K562 (cell line): ENCODE measurements at regions not wholly inside any gene's neighbourhood (a gene's known extent, or its start where the extent isn't known, plus 50 kb on each side); places are given as distances from the start of the nearest gene placed in this dataset.

ENCODE experiments used
- ATF1 ChIP-seq, 2 experiments: fragments of 450-650 bp in 1 of 2; IDR thresholded peaks; 2 replicates each; pipeline ENCODE4 v1.6.1; 2016; ENCODE audit warnings: missing compliant biosample characterization in 1 of 2, missing genetic modification characterization in 1 of 2
- BMI1 ChIP-seq: fragments of 150-350 bp; IDR thresholded peaks from 2 replicates; pipeline ENCODE4 v1.6.1; 2014; ENCODE audit warnings: low read length
- CREB1 ChIP-seq, 2 experiments: sonication (generic) in 1 of 2; formaldehyde crosslinking in 1 of 2; IDR thresholded peaks; 2 replicates each; pipeline versions ENCODE4 v1.6.1 to v1.8.0; 2012 to 2022; ENCODE audit warnings: inconsistent platforms in 1 of 2, mild to moderate bottlenecking in 1 of 2, missing genetic modification reagents in 1 of 2, moderate library complexity in 1 of 2
- CSDE1 ChIP-seq, 2 experiments: fragments of 450-650 bp; IDR thresholded peaks; 2 replicates each; pipeline ENCODE4 v1.6.1; 2016; ENCODE audit warnings: mild to moderate bottlenecking in 1 of 2
- FOXJ3 ChIP-seq: sonication (generic); formaldehyde crosslinking; IDR thresholded peaks from 2 replicates; pipeline ENCODE4 v1.4.0; 2020; ENCODE audit warnings: mild to moderate bottlenecking, missing genetic modification reagents
- MEIS2 ChIP-seq: fragments of 450-650 bp; IDR thresholded peaks from 2 replicates; pipeline ENCODE4 v1.6.1; 2014; ENCODE audit warnings: mild to moderate bottlenecking; ENCODE audit not compliant: partially characterized antibody
- NCOA1 ChIP-seq: fragments of 450-650 bp; IDR thresholded peaks from 2 replicates; pipeline ENCODE4 v1.6.1; 2016; ENCODE audit warnings: low read depth
- PKNOX1 ChIP-seq: fragments of 450-650 bp; IDR thresholded peaks from 2 replicates; pipeline ENCODE4 v1.6.1; 2016
- RCOR1 ChIP-seq, 2 experiments: IDR thresholded peaks; 2 replicates each; pipeline ENCODE4 v1.6.1; 2012; ENCODE audit warnings: low read depth in 2 of 2, low read length in 2 of 2, borderline replicate concordance in 1 of 2, improper control_type of control experiment in 1 of 2
- RFX1 ChIP-seq: fragments of 450-650 bp; IDR thresholded peaks from 2 replicates; pipeline ENCODE4 v1.6.1; 2016; ENCODE audit warnings: mild to moderate bottlenecking, moderate library complexity
- SRF ChIP-seq, 2 experiments: fragments of 250-450, 450-650 bp in 1 of 2; sonication (Bioruptor Pico) in 1 of 2; sonication (generic) in 1 of 2; formaldehyde crosslinking; IDR thresholded peaks; 2 replicates each; pipeline versions ENCODE4 v1.5.0 to v1.5.1; 2020 to 2022; ENCODE audit warnings: mild to moderate bottlenecking in 1 of 2, missing genetic modification reagents in 1 of 2
- STAT5A ChIP-seq: IDR thresholded peaks from 2 replicates; pipeline ENCODE4 v1.6.1; 2012; ENCODE audit warnings: low read length, inconsistent platforms, borderline replicate concordance
- TBL1XR1 ChIP-seq, 2 experiments: IDR thresholded peaks; 2 replicates each; pipeline ENCODE4 v1.6.1; 2012; ENCODE audit warnings: improper control_type of control experiment in 2 of 2, low read length in 2 of 2, mild to moderate bottlenecking in 1 of 2
- TBP ChIP-seq: optimal IDR thresholded peaks from 2 replicates; pipeline ENCODE3; 2011; ENCODE audit warnings: low read depth, low read length, improper control_type of control experiment
- ZNF586 ChIP-seq: fragments of 450-650 bp; formaldehyde crosslinking; conservative IDR thresholded peaks from 2 replicates; pipeline ENCODE4 v1.4.0; 2020; ENCODE audit warnings: mild to moderate bottlenecking, moderate library complexity
- ZNF655 ChIP-seq: fragments of 250-450 bp; sonication (Bioruptor Pico); IDR thresholded peaks from 2 replicates; pipeline ENCODE4 v1.5.0; 2021

GRCh38 chr12:116455540-116456329, 103.4 kb upstream of the MAP1LC3B2 start (continued):
- TF ChIP-seq PKNOX1 = peak; percentile 79
- TF ChIP-seq MEIS2 = peak; percentile 96
- TF ChIP-seq BMI1 = peak; percentile 70; the same call in 1 of the 2 replicates
- peak; percentile 93 for TF ChIP-seq RFX1
- peak; percentile 79 for TF ChIP-seq FOXJ3
- peak in 1 of 2 experiments; percentile 92; a peak in 2 of 4 replicates for TF ChIP-seq SRF (CRISPR knock-in tag; IDR thresholded peaks at IDR 0.05)
- TF ChIP-seq TBP = peak; percentile 36
- peak; percentile 40; the same call in 1 of the 2 replicates for TF ChIP-seq NCOA1
- TF ChIP-seq ZNF655 (CRISPR knock-in tag) = no peak
- TF ChIP-seq ATF1 (CRISPR knock-in tag; IDR thresholded peaks at IDR 0.05) = no peak
- TF ChIP-seq ATF1 (tag; IDR thresholded peaks at IDR 0.05) = peak; percentile 86
- TF ChIP-seq CSDE1 (IDR thresholded peaks at IDR 0.05) = peak in 1 of 2 experiments; percentile 62; a peak in 1 of 4 replicates
- TF ChIP-seq TBL1XR1 (IDR thresholded peaks at IDR 0.05; ENCODE audit: low read length in 2 of 2) = 0 out of 4 replicates have a peak, but pooled peaks of 1 of the 2 experiments have one; percentile 36
- TF ChIP-seq ZNF586 (CRISPR knock-in tag) = no peak
- TF ChIP-seq CREB1 (IDR thresholded peaks at IDR 0.05) = peak; percentile 84
- TF ChIP-seq CREB1 (CRISPR knock-in tag; IDR thresholded peaks at IDR 0.05) = peak; percentile 82
- TF ChIP-seq STAT5A = no peak
- TF ChIP-seq RCOR1 (IDR thresholded peaks at IDR 0.05; ENCODE audit: borderline replicate concordance in 1 of 2, low read depth in 2 of 2, low read length in 2 of 2) = 0 out of 4 replicates have a peak, but pooled peaks of 1 of the 2 experiments have one; percentile 10
